GM21619 (cell line): ENCODE measurements at regions not wholly inside any gene's neighbourhood (a gene's known extent, or its start where the extent isn't known, plus 50 kb on each side); places are given as distances from the start of the nearest gene placed in this dataset.
"Not testable (repeated sequence)": the region's sequence is repeated elsewhere in the genome, so short reads cannot be mapped to it uniquely, and the experiment has no call there.

Experiments
- ATAC-seq: cut with Tn5 transposase; IDR thresholded peaks from one replicate; pipeline ENCODE4 v1.9.1; 2021; ENCODE audit not compliant: unreplicated experiment

- no peak for ATAC-seq
These were observed 78.6 kb upstream of the PTPRK start for GRCh38 chr6:128599036-128599435.

GRCh38 chr6:128598571-128598970, 78.2 kb upstream of the PTPRK start:
- ATAC-seq, result no peak

- ATAC-seq, result no peak
These were observed 77.6 kb upstream of the PTPRK start for GRCh38 chr6:128597956-128598355.

GRCh38 chr6:128597004-128597403, 76.6 kb upstream of the PTPRK start:
- ATAC-seq, result no peak

GRCh38 chr6:128595544-128595943, 75.1 kb upstream of the PTPRK start:
- no peak for ATAC-seq

GRCh38 chr6:128586095-128586494, 65.7 kb upstream of the PTPRK start:
- no peak for ATAC-seq

- no peak for ATAC-seq
These were observed 60.1 kb upstream of the PTPRK start for GRCh38 chr6:128580224-128581110.

- not testable (repeated sequence) for ATAC-seq
These were observed 54.9 kb upstream of the PTPRK start for GRCh38 chr6:128575254-128575653.

- no peak for ATAC-seq
These were observed 54.0 kb upstream of the PTPRK start for GRCh38 chr6:128574402-128574801.

- no peak for ATAC-seq
These were observed 52.6 kb upstream of the PTPRK start for GRCh38 chr6:128573036-128573435.

- no peak for ATAC-seq
These were observed 51.9 kb upstream of the PTPRK start for GRCh38 chr6:128572294-128572693.

GRCh38 chr6:128570680-128571063, 50.3 kb upstream of the PTPRK start:
- ATAC-seq, result no peak

GRCh38 chr6:128569732-128570679, 49.6 kb upstream of the PTPRK start:
- ATAC-seq, result no peak
